HG03571 (cell line): ENCODE measurements at regions not wholly inside any gene's neighbourhood (a gene's known extent, or its start where the extent isn't known, plus 50 kb on each side); places are given as distances from the start of the nearest gene placed in this dataset.
"Not testable (repeated sequence)": the region's sequence is repeated elsewhere in the genome, so short reads cannot be mapped to it uniquely, and the experiment has no call there.

Experiments used
- ATAC-seq: cut with Tn5 transposase; IDR thresholded peaks from one replicate; pipeline ENCODE4 v1.9.1; 2021; ENCODE audit not compliant: unreplicated experiment

DNA sequence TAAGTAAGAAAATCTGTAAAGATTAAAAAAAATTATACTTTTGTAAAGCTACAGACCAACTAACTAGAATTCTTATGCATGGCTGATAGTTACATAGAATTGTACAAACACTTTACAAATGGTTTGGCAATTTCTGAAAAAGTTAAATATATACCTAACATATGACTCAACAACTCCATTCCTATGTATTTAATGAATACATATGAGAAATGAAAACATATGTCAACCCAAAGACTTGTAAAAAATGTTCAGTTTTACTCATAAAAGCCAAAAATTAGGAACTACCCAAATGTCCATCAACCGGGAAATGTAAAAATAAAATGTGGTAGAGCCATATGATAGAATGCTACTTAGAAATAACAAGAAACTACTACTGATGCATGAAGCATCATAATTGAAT lies 152.6 kb upstream of the NRG3 start:
- ATAC-seq: no peak

DNA sequence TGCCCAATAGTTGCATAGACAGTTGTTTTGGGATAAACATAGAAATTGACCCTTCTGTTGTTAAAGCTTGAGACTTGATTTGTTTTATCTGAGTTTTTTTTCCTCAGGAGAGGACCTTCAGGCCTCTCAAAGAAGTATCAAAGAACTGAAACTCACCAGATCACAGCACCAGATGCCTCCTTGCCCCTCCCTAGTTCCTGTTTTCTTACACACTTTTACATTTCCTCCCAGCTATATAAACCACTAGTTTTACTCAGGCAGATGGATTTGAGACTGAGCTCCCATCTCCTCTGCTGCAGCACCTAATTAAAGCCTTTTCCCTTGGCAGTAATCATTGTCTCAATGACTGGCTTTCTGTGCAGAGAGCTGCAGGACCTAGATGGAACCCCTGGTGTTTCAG lies 150.6 kb upstream of the NRG3 start:
- ATAC-seq: no peak

DNA sequence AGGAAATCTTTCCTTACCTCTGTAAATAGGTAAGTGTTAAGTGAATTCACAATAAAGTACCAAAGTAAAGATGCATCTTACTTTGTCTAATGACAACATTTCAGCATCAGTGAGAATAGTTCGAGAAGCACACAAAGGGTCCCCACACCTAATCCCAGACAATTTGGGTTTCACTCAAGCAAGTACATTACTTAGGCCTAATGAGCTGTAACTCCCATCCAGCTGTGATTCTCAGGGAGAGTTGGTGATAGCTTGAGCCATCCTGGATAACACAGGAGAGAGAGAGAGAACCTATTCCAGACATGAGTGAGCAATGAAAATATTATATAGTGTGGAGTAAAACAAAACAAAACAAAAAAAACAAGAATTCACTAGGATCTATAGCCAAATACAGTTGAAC lies 149.1 kb upstream of the NRG3 start:
- no peak for ATAC-seq

DNA sequence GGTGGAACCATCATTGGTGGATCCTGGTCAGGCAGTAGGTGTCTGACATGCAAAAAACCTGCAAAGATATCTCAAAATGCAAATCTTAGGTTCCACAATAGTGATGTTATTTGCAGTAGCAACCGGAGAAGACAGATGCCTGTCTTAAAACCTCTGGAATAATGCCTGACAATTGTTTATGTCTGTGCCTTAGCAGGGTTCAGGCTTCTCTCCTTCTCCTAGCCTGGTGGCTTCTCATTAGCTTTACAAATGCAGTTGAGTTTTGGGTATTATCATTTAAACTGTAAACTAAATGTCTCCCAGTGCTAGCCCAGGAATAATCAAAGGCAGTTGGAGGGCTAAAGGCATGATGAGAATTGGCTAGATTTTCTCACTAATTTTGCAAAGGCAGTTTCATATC lies 146.3 kb upstream of the NRG3 start:
- ATAC-seq: no peak

DNA sequence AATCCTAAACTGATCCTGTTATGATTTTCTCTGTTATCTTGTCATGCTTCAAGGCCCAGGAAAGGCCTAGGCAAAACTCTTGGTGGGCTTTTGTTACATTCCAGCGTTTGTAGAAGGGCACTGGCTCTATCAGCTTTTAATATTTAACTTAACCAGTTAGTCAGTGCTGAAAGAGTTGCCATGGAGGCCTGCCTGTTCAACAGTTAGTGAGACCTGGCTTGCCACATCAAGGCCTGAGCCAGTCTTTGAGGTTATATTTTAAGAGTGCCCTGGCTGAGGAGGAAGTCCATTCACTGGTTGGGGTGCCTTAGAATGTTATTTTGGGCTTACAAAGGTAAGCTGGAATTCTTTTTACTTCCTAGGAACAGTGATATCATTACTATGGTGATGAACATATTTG lies 144.1 kb upstream of the NRG3 start:
- no peak for ATAC-seq

DNA sequence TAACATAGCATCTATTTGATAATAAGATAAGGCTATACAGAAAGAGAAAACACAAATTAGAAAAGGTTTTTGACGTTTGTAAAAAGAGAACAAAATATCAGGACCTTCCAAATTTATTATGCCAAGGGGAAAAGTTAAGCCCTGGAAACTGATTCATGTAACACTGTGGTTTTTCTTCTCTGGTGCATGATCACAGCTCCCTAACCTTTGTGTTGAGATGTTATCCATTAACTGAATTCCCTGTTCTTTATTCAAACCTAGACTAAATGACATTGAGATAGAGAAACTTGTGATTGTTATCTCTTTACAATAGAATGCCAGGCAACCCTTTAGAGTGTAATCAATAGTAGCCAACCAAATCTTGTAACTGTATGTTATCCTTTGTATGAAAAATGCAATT lies 141.5 kb upstream of the NRG3 start:
- no peak for ATAC-seq

DNA sequence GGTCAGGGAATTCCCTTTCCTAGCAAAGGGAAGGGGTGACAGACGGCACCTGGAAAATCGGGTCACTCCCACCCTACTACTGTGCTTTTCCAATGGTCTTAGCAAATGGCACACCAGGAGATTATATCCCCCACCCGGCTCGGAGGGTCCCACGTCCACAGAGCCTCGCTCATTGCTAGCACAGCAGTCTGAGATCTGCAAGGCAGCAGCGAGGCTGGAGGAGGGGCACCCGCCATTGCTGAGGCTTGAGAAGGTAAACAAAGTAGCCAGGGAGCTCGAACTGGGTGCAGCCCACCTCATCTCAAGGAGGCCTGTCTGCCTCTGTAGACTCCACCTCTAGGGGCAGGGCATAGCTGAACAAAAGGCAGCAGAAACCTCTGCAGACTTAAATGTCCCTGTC lies 139.8 kb upstream of the NRG3 start:
- not testable (repeated sequence) for ATAC-seq

DNA sequence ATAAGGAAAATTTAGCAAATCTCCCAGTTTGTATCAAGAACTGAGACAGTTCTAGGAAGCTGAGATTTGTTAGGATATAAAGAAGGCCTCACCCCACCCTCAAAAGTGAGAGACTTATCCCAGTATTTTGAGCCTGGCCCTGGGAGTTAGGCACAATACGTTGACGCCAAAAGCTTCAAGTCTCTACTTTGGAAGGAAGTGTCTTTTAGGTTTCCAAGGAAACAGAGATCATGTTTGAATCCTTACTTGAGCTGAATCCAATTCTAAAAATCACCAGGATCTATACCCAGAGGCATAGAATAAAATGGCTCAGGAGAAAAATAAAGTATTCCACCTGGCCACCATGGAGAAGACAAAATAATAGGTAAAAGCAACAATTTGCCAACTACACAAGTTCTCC lies 115.9 kb upstream of the NRG3 start:
- no peak for ATAC-seq

DNA sequence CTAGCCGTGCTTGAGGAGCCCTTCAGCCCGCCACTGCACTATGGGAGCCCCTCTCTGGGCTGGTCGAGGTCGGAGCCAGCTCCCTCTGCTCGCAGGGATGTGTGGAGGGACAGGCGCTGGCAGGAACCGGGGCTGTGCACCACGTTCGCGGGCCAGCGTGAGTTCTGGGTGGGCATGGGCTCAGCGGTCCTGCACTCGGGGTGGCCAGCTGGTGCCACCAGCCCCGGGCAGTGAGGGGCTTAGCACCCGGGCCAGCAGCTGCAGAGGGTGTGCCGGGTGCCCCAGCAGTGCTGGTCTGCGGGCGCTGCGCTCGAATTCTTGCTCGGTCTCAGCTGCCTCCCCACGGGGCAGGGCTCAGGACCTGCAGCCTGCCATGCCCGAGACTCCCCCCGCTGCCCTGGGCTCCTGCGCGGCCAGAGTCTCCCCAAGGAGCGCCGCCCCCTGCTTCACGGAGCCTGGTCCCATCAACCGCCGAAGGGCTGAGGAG lies 90.8 kb upstream of the NRG3 start:
- ATAC-seq: no peak

DNA sequence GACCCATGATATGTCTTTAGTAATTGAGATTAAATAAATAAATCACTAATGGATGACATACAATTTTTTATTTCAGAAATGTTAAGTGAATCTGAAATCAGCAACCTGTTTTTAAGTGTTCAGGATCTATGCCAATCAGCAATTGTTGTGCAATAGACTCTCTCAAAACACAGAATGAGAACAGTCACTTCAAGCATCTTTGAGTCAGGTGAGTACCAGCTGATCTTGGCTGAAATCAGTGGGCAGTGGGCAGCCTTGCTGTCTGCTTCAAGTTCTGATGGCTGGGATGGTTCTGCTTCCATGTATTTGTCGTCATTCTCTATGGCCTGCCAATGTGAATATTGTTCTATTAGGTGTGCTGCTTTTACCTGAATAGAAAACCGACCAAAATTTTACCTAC lies 82.3 kb upstream of the NRG3 start:
- no peak for ATAC-seq

DNA sequence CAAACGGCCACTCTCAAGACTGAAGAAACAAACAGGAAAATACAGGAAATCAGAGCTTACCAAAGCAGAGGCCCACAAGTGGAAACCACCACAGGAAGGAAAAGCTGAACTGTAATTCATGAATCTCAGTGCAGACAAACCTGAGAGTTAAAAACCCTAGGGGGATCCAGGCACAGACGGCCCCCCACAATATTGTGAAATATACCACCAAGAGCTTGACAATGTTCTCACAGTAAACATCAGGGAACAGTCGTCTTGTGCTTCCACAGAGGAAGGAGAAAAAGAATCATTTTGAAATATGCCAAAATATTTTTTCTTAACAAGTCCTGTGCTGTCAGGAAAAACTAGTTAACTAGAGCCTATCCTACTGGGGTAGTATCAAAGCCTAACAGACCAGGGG lies 68.2 kb upstream of the NRG3 start:
- ATAC-seq: no peak

DNA sequence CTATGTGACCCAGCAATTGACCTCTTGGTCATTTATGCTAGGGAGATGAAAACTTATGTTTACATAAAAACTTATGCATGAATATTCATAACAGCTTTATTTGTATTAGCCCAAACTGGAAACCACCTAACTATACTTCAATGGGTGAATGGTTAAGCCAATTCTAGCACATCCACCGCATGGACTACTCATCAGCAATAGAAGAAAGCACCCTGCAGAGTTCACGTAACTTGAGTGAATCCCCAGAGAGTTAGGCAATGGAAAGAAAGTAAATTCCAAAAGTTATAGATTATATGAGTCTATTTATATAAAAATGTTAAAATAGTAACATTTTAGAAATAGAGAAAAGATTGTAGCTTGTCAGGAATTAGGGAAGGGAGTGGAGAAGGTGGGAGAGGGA lies 60.2 kb upstream of the NRG3 start:
- no peak for ATAC-seq

DNA sequence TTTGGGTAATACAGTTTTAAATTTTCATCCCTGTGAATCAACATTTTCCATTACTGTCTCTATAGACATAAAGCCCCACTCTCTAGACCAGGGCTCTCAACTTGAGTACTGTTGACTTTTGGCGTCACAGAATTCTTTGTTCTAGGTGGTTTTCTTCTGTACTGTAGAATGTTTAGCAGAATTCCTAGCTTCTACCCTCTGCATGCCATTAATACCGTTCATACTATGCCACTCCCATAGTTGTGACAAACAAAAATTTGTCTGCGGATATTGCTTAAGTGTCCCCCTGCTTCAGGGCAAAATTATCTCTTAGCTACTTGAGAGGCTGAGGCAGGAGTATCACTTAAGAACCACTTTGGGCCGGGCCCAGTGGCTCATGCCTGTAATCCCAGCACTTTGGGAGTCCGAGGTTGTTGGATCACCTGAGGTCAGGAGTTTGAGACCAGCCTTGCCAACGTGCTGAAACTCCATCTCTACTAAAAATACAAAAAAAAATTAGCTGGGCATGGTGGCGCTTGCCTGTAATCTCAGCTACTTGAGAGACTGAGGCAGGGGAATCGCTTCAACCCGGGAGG lies 57.3 kb upstream of the NRG3 start:
- no peak for ATAC-seq

DNA sequence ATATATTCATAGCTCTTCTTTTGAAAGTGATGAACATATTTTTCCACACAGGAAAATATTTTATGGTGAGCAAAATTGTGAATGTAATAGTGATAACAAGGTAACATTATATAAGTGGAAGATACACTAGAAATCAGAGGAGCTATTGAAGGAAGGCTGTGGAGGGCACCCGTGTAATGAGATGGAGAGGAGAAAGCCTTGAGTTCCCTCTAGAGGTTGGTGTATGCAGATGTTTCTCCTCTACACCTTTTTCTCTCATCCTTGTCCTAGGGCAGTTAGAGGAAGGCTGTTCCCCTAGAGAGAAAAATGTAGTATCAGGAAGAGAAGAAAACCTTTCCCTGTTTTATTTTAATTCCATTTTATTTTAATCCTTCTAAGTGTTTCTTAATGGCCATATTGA lies 54.6 kb upstream of the NRG3 start:
- ATAC-seq: no peak
